COR-L47 (cell line): ENCODE measurements at regions not wholly inside any gene's neighbourhood (a gene's known extent, or its start where the extent isn't known, plus 50 kb on each side); places are given as distances from the start of the nearest gene placed in this dataset.

Experiments
- DNase-seq: peaks from one replicate; lab custom pipeline; 2025; lab: John Stamatoyannopoulos, UW

GRCh38 chr12:75905922-75906321 lies 125.7 kb downstream of the PHLDA1 start:
- DNase-seq = no peak

DNA sequence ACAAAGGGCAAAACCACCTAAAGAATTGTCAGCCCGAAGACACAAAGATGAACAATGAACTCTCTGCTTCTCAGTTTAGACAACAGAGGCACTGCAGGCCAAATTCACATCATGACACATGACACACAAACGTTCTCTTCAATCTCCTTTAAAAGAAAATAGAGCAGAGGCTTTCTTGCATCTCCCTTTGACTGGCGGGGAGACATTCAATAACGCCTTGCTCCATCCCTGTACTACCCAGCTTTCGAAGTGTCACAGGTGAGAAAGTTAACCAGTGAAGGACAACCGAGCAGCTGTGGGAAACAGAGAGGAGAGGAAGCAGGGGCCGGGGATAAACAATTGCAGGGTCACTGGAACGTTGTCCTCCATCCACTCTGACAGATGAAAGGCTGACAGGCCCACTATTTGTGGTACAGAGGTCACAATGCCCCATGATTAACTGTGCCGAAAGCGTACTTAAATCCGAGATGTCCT lies 130.8 kb downstream of the PHLDA1 start:
- no peak for DNase-seq

DNA sequence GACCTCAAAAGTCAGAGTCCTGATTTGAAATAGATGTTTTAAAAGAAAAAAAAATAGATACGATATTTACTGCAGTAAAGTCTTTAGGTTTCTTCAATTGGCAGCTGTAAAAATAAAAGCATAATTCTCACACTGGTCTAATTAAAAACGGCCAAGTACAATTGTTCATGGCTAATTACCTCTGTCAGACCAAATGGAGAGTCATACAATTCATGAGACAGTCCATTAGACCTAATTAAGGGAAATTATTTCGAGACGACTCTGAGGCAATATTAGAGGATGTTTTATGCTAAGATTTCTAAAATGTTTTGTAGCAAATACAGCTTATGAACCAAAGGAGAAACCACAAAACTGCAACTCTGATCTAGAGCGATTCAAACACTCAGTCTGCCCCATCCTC lies 131.3 kb downstream of the PHLDA1 start:
- peak; percentile 39 for DNase-seq

DNA sequence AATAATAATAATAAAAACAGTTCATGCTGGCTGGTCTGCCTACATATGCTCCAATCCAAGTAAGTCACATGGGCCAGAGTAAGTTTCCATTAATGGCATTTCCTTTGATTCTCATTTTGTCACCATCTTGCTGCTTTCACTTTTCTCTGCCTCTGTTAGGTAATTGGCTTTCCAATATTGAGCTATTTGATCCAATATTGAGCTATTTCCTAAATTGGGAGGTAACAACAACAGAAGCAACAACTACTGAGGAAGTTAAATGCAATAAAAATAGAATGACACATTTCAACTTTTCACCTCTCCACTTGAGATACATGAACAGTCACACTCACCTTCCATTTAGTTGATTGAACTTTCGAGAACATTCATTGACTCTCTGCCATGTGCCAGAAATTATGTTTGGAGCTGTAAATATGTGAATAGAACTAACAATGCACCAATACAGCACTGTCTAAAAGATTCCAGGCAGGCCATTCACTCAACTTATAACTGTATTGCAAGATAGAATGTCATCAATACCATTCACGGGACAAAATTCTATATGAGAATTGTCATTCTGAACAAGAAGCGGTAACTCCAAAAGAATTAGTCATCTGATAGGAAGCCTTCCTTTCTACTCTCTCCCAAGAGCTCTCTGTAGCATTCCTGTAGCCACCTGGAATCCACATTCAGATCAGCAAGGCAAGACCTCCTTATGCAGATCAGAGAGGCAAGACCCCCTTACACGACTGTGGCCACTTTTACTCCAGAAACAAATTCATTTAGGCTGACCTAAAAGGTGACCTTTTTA lies 136.4 kb downstream of the PHLDA1 start:
- no peak for DNase-seq

- DNase-seq = no peak
Observed at GRCh38 chr12:75893765-75894164, 137.8 kb downstream of the PHLDA1 start.

DNA sequence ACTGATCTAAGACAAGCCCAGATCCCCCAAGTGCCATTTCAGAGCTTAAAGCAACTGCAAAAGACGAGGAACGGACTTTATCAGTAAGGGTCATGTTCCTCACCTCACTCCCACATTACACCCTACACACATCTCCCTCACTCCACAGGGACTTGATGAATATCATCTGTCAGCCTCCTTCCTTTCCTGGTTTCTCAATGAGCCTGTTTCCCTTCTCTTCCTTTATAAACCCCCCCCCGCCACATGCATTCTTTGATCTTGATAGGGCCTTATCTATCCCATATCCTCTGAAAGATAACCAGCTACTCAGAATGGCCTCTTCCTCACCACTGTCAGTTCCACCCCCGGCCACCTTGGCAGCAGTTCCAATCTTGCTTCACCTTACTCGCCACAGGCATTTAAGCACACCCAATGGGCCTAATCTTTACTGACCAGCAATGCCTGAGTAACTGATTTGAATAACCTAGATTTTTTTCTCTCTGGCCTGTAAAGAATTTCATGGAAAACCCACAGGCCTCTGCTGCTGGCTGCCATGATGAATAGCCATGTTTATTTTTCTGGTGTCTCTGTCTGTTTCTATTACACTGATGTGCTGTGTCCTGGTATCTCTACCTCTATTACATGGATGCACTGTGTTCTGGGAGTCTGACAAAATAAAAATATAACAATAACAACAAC lies 138.7 kb downstream of the PHLDA1 start:
- no peak for DNase-seq

DNA sequence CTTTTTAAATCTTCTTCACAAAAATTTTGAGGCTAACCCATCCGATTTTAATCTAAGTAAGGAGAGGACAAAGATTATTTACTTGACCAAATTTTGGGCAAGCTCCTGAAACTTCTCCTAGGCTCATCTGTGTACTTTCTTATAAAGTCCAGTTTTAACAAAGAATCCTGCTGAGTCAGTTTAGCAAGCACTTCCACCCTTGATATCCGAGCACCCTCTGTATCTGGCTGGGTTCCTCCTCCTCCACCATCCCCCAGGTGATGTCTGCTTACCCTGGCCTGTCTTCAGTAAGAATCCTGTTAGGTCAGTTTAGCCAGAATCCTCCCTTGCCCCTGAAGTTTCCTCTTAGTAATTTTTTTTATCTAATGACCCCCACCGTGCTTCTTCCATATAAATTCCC lies 140.5 kb downstream of the PHLDA1 start:
- no peak for DNase-seq

DNA sequence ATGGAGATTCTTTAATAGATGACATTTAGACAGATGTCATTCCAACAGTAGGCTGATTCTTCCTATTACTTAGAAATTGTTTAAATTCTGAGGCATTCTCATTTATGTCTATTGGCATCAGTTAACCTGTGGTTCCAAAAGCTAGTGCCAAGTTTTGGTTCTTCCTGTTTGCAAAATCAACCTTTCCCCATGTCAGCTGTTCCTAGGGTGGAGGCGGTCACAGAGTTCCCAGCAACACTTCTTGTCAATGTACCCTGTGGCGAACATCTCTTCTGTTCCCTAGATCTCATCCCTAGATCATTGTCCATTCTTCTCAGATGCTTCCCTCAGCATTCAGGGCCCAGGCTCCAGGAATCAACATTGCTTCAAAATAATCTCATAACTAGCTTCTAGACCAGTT lies 140.9 kb downstream of the PHLDA1 start:
- DNase-seq = no peak

GRCh38 chr12:75890141-75890540 lies 141.4 kb downstream of the PHLDA1 start:
- no peak for DNase-seq

DNA sequence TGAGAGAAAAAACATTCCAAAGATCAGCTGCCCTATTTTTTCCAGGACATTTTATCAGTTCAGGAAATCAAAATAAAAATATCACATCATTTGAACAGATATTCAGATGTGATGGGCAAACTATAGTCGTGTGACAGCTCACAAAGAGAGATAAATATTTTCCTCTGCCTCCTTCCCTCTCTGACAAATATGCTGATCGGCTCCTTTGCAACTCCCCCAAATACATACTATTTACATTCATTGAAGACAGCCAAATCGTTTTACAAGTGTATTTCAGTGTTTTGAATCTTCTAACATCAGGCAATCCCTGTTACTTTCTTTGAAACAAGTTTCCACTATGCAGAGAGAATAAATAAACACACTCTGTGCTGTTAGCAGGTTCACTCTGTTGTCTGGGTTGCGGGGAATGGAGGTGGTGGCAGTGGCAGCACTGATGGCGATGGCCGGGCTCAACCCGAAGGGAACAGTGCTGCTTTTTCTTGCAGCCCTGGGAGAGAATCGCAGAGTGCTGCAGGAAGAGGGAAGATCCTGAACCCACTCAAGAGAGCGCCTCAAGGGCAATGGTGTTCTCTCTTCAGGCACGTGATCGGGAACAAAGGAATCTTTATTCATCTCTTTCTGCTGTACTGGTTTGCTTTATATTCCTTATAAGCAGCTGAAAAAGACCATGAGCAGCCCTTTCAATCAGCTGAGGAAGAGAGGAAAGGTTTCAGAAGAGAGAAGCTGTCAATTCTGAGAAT lies 142.5 kb downstream of the PHLDA1 start:
- no peak for DNase-seq

DNA sequence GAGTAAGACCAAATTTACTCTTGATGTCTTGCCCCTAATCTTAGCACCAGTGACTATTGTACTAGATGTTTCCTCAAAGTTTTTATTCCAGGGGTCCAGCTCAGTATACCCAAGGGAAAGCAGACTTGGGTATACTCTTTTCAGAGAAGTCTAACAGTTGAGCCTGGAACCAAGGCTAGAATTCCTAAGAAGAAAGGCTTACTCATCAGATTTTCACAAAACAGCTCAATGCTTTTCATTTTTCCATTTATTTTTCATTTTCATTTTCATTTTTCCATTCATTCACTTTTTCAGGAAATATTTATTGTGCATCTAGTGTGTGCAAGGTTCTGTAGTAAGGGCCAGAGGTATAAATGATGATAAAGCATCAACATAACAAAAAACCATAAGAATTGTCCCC lies 143.2 kb downstream of the PHLDA1 start:
- no peak for DNase-seq

- no peak for DNase-seq
Observed at GRCh38 chr12:75887979-75888378, 143.6 kb downstream of the PHLDA1 start.

- DNase-seq = no peak
Observed at GRCh38 chr12:75884465-75884985, 147.1 kb downstream of the PHLDA1 start.

DNA sequence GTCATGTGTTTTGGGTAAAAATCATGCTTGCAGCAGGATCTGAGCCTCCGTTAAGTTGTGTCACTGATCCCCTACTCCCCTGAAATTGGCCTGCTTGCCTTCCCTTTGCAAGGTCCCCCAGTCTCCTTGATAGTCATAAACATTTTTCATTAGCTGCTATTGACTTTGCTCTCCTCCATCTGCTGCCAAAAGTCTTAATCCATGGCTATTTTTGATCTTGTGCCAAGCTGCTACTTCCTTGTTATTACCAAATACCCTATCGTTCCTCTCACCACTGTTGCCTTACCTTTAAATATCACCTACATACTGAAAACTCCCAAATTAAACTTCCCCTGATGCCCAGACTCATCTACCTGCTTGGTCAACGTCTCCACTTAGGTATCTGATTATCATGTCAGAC lies 148.3 kb downstream of the PHLDA1 start:
- DNase-seq = no peak

DNA sequence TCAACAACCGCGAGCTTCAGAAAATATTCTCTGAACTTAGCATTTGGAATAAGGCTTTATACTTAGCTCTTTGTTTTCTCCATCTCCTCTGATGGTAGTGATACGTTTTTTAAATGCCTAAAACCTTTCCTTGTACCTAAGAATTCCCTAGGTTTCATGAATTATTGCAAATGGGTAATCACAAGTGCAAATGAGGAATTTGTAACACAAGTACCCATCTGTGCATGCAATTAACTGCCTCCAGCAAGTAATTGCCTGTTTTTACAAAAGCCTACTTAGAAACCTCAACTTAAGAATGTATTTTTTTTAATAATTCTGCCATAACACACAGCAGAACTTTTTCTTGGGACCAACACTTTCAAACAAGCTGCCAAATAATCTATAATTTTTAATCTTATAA lies 149.2 kb downstream of the PHLDA1 start:
- DNase-seq = no peak

DNA sequence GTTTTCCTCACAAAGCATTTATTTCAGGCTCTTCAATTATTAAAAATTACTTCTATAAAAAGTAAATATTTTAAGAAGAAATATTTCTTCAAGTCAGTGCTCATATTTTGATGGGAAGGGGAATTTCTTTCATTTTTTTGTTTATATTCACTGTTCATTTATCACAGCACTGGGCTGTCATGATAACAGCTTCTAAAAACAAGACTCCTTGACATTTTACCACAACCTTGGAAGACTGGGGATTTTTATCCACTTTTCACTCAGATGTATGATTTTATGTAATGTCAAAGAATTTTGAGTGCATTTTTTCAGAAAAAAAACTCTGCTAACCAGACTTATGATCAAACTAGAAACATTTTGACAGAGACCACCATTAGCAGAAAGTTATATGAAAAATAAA lies 149.7 kb downstream of the PHLDA1 start:
- DNase-seq = no peak

DNA sequence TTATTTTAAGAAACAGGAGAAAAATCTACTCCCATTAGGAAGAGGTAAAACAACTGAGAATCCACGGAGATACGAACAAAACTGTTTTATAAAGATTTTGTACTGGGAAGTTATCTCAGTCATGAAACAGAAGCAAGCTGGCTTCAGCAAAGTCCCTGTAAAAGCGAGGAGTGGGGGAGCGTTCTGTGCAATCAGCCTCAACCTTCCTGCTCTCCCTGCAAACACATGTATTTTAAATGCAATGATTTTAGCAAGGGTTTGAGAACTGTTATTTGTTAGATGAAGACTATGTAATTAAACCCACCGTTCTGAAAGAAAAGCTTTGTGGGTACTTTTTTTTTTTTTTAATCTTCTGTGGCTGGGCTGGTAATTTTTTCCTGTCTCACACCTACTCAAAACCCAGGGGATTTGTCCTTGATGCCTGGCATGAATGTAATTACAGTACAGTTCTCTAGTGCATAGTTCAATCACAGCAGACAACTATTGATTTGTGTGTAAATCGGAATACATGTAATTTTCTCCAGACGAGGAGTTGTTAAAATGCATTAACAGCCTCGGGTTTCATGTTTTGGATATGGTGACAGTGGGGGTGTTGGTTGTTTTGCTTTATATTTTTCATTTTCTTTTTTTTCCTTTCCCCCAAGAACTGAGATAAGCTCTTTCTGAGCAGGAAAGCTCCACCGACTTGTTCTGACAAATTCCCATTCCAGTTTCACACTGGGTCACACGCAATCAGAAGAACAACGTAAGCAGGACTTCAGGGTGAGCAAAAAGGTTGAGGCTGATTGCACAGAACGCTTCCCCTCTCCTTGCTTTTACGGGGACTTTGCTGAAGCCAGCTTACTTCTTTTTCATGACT lies 153.6 kb downstream of the PHLDA1 start:
- peak; percentile 20 for DNase-seq

- no peak for DNase-seq
Observed at GRCh38 chr12:75876832-75877762, 154.5 kb downstream of the PHLDA1 start.

- no peak for DNase-seq
Observed at GRCh38 chr12:75874441-75874840, 157.1 kb downstream of the PHLDA1 start.

DNA sequence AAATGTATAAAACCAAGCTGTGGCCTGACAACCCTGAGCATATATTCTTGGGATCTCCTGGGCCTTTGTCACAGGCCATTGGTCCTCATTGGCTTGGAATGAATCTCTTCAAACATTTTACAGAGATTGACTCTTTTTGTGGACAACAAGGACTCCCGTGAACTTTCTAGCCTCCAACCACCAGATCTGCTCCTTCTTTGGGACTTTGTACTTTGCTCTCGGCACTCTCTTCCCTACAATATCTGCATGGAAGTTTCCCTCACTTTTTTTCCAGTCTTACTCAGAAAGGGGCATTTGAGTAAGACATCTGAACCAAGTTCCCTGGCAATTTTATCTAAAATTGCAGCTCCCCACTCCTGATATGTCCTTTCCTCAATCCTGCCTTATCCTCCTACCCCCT lies 158.8 kb downstream of the PHLDA1 start:
- DNase-seq = no peak

- no peak for DNase-seq
Observed at GRCh38 chr12:75870878-75871277, 160.7 kb downstream of the PHLDA1 start.
